ENCODE measurements at regions not wholly inside any gene's neighbourhood (a gene's known extent, or its start where the extent isn't known, plus 50 kb on each side); places are given as distances from the start of the nearest gene placed in this dataset.

DNA sequence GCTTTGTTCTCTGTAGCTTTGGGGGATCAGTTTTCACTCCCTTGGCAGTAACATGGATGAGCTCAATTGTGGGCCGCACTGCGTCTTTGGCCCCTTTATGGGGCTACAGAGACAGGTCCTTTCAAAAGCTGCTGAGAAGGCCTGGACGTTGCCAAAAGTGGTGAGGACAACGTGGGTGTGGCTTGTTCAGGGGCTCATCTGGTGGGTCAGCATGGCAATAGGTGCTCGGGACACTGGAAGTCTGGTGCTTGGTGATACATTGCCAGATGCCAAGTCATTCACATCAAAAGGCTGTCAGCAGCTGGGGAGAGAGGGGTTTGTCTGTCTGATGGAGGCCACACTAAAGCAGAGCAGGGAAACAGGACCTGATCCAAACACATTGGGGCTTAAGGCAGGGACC lies 149.8 kb upstream of the EOLA2 start:
- no peak for TF ChIP-seq POLR2A (IDR thresholded peaks at IDR 0.05)
- TF ChIP-seq, protein P1, sequence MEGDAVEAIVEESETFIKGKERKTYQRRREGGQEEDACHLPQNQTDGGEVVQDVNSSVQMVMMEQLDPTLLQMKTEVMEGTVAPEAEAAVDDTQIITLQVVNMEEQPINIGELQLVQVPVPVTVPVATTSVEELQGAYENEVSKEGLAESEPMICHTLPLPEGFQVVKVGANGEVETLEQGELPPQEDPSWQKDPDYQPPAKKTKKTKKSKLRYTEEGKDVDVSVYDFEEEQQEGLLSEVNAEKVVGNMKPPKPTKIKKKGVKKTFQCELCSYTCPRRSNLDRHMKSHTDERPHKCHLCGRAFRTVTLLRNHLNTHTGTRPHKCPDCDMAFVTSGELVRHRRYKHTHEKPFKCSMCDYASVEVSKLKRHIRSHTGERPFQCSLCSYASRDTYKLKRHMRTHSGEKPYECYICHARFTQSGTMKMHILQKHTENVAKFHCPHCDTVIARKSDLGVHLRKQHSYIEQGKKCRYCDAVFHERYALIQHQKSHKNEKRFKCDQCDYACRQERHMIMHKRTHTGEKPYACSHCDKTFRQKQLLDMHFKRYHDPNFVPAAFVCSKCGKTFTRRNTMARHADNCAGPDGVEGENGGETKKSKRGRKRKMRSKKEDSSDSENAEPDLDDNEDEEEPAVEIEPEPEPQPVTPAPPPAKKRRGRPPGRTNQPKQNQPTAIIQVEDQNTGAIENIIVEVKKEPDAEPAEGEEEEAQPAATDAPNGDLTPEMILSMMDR (IDR thresholded peaks at IDR 0.05) = no peak

Measured in right lobe of liver (tissue), 4 donors.